ENCODE measurements at regions not wholly inside any gene's neighbourhood (a gene's known extent, or its start where the extent isn't known, plus 50 kb on each side); places are given as distances from the start of the nearest gene placed in this dataset.

DNA sequence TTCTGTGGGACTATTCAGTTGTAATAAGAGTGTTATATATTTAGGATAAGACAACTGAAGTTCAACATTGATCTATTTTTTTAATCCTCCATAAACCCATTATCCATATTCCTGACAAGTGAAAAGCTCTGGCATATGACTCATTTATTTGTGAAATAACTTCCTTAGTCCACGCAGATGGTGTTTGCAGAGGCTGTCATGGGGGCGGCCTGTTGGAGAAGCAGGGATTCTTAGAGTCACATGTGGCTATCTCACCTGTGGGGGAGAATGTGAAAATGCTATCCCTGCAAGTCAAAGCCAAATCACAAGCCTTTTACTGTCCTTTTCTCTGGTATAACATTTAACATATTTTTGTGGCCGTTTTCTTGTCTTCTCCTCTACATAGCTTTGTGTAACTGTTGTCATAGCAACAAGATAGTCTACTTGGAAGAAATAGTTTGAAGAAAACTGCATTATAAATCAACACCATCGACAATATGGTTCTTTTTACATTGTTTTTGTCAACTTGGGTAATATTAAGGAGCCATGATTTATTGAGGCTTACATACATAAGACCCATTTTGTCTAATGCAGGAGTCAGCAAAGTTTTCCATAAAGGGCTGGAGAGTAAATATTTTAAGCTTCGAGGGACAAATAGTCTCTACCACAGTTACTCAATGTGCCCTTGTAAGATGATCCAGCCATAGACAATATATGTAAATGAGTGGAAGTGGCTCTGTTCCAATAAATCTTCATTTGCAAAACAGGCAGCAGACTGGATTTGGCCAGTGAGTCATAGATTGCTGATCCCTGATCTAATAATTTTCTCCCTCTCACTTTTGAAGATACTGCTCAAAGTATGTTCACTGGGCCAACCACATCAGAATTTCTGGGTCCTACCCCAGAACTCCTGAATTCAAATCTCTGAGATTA lies 395.0 kb downstream of the DTHD1 start:
- DNase-seq (no peak), ATAC-seq (no peak)
- intact Hi-C loops (cut with micrococcal nuclease): no loop called here
- TF ChIP-seq, protein P1, sequence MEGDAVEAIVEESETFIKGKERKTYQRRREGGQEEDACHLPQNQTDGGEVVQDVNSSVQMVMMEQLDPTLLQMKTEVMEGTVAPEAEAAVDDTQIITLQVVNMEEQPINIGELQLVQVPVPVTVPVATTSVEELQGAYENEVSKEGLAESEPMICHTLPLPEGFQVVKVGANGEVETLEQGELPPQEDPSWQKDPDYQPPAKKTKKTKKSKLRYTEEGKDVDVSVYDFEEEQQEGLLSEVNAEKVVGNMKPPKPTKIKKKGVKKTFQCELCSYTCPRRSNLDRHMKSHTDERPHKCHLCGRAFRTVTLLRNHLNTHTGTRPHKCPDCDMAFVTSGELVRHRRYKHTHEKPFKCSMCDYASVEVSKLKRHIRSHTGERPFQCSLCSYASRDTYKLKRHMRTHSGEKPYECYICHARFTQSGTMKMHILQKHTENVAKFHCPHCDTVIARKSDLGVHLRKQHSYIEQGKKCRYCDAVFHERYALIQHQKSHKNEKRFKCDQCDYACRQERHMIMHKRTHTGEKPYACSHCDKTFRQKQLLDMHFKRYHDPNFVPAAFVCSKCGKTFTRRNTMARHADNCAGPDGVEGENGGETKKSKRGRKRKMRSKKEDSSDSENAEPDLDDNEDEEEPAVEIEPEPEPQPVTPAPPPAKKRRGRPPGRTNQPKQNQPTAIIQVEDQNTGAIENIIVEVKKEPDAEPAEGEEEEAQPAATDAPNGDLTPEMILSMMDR (IDR thresholded peaks at IDR 0.05): no peak
- Mint-ChIP-seq H3K9me3 (no peaks in the 10 kb centered on the region), H3K27me3 (no peaks in the 10 kb centered on the region), H3K4me3 (no peak overlapping the region), H3K36me3 (ENCODE audit: low read depth) (no peaks in the 10 kb centered on the region), H3K27ac (no peak overlapping the region), H3K4me1 (ENCODE audit: low read depth) (no peaks in the 10 kb centered on the region)
- ChIA-PET POLR2A (no interaction called here), CTCF (no interaction called here)

DNA sequence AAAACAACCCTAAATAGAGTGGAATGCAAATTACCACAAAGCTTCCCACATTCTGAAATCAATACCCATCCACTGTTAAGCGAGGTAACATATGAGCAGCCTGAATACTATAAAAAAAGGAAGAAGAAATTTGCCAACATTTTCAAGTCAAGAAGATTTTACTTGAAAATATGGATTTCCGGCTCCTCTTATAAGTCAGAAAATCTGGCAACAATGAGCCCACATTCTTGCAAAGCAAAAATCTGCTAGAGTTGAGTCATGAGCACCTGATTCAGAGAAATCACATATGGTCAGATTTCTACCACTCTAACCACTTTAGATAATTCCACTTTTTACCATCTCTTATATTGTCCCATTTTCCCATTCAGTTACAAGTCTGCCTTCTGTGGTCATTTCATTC lies 395.7 kb downstream of the DTHD1 start:
- TF ChIP-seq, protein P1 (IDR thresholded peaks at IDR 0.05): no peak
- DNase-seq (no peak), ATAC-seq (no peak)
- intact Hi-C loops (cut with micrococcal nuclease): no loop called here
- Mint-ChIP-seq H3K27me3 (no peaks in the 10 kb centered on the region), H3K4me3 (no peak overlapping the region), H3K27ac (no peak overlapping the region), H3K36me3 (ENCODE audit: low read depth) (no peaks in the 10 kb centered on the region), H3K9me3 (no peaks in the 10 kb centered on the region), H3K4me1 (ENCODE audit: low read depth) (no peaks in the 10 kb centered on the region)
- POLR2A ChIA-PET: no interaction called here
- CTCF ChIA-PET: no interaction called here

DNA sequence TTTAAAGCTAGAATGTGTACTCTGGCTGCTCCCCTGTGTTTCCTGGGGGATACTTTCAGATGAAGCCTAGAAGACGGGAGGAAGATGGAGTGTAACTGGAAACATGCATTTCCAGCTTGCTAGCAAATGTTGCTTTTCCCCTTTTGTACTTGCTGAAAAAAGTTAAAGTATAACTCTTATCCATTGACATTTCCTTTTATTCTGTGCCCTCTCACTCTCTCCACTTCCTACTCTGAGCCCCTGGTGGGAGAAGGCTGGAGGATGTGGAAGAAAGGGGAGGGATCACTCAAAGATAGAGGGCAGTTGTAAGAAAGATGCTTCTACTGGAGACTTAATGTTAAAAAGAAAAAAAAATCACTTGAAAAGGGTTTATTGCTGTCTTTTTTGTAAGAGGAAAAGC lies 396.5 kb downstream of the DTHD1 start:
- ChIA-PET CTCF (no interaction called here), POLR2A (interaction anchor here (0.6 kb wide), 1 partner anchor 1514 kb away, joined by 4 read pairs; no protein-coding TSS in a partner anchor)
- no peaks in the 10 kb centered on the region for H3K9me3 Mint-ChIP-seq
- H3K4me1 Mint-ChIP-seq (ENCODE audit: low read depth): no peaks in the 10 kb centered on the region
- intact Hi-C loops (cut with micrococcal nuclease): no loop called here
- TF ChIP-seq, protein P1 (IDR thresholded peaks at IDR 0.05): no peak
- DNase-seq (no peak), ATAC-seq (no peak)
- no peak overlapping the region for H3K27ac Mint-ChIP-seq
- H3K36me3 Mint-ChIP-seq (ENCODE audit: low read depth): no peaks in the 10 kb centered on the region
- no peaks in the 10 kb centered on the region for H3K27me3 Mint-ChIP-seq
- no peak overlapping the region for H3K4me3 Mint-ChIP-seq

DNA sequence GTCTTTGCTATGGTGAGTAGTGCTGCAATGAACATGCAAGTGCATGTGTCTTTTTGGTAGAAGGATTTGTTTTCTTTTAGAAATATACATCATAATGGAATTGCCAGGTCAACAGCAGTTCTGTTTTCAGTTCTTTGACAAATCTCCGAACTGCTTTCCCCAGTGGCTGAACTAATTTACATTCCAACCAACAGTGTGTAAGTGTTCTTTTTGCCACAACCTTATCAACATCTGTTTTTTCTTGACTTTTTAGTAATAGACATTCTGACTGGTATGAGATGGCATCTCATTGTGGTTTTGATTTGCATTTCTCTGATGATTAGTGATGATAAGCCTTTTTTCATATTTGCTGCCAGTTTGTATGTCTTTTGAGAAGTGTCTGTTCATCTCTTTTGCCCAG lies 406.3 kb downstream of the DTHD1 start:
- Mint-ChIP-seq H3K9me3 (peaks cover 4% of the 10 kb centered on the region), H3K4me1 (ENCODE audit: low read depth) (no peaks in the 10 kb centered on the region), H3K27me3 (no peaks in the 10 kb centered on the region), H3K4me3 (no peak overlapping the region), H3K27ac (no peak overlapping the region), H3K36me3 (ENCODE audit: low read depth) (no peaks in the 10 kb centered on the region)
- ChIA-PET POLR2A (no interaction called here), CTCF (no interaction called here)
- TF ChIP-seq, protein P1 (IDR thresholded peaks at IDR 0.05): no peak
- intact Hi-C loops (cut with micrococcal nuclease): no loop called here
- ATAC-seq (no peak), DNase-seq (no peak)

DNA sequence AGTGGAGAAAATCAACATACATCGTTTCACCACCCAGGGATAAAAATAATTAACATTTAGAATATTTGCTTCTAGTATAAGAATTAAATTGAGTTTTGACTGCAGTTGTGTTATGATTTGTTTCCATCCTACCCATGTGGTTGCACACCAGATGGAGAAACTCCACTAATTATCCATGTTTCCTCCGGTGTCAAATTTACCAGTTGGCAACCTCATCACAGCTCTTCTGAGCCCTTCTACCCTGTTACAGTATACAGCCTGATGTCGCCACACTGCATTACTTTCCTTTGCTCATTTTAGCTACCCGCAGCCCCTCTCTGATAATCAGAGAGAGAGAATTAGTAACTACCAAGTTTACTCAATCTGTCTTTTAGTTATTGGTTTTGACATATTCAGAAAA lies 411.2 kb downstream of the DTHD1 start:
- Mint-ChIP-seq H3K4me3 (no peak overlapping the region), H3K9me3 (peaks cover 4% of the 10 kb centered on the region), H3K4me1 (ENCODE audit: low read depth) (no peaks in the 10 kb centered on the region), H3K27me3 (no peaks in the 10 kb centered on the region), H3K36me3 (ENCODE audit: low read depth) (no peaks in the 10 kb centered on the region), H3K27ac (no peak overlapping the region)
- POLR2A ChIA-PET: no interaction called here
- intact Hi-C loops (cut with micrococcal nuclease): no loop called here
- DNase-seq (no peak), ATAC-seq (no peak)
- TF ChIP-seq, protein P1 (IDR thresholded peaks at IDR 0.05): no peak
- CTCF ChIA-PET: interaction anchor here (1.2 kb wide), 1 partner anchor 9 kb away, joined by 4 read pairs; no protein-coding TSS in a partner anchor
